ENCODE measurements at regions not wholly inside any gene's neighbourhood (a gene's known extent, or its start where the extent isn't known, plus 50 kb on each side); places are given as distances from the start of the nearest gene placed in this dataset.

DNA sequence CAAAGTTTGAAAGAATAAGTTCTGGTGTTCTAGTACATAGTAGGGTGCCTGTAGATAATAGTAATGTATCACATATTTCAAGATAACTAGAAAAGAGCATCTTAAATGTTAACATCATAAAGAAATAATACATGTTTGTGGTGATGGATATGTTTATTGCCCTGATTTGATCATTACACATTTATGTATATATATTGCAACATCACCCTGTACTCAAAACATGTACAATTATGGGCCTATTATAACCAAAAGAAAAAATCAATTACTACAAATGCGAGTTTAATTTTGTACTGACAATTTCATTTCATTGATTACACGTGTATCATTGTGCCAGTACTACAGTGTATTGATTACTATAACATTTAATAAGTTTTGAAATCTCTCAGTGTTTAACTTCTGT is 609.2 kb upstream of the BRINP3 start:
- H3K4me1 ChIP-seq = no peaks in the 10 kb centered on the region
- TF ChIP-seq POLR2A (IDR thresholded peaks at IDR 0.05) = no peak
- TF ChIP-seq, protein P1, sequence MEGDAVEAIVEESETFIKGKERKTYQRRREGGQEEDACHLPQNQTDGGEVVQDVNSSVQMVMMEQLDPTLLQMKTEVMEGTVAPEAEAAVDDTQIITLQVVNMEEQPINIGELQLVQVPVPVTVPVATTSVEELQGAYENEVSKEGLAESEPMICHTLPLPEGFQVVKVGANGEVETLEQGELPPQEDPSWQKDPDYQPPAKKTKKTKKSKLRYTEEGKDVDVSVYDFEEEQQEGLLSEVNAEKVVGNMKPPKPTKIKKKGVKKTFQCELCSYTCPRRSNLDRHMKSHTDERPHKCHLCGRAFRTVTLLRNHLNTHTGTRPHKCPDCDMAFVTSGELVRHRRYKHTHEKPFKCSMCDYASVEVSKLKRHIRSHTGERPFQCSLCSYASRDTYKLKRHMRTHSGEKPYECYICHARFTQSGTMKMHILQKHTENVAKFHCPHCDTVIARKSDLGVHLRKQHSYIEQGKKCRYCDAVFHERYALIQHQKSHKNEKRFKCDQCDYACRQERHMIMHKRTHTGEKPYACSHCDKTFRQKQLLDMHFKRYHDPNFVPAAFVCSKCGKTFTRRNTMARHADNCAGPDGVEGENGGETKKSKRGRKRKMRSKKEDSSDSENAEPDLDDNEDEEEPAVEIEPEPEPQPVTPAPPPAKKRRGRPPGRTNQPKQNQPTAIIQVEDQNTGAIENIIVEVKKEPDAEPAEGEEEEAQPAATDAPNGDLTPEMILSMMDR (IDR thresholded peaks at IDR 0.05 in 8 of 11, conservative IDR thresholded peaks at IDR 0.05 in 3 of 11) = no peak
- no peak for TF ChIP-seq POLR2AphosphoS5 (IDR thresholded peaks at IDR 0.05)
- H3K27me3 ChIP-seq (replicated peaks in 1 of 7) = no peaks in the 10 kb centered on the region
- H3K4me3 ChIP-seq = no peak overlapping the region
- H3K27ac ChIP-seq = no peak overlapping the region
- WGBS, 5 donors = 47 to 76% (median 66%) methylated on average over 2 of the region's 2 CpGs
- no peaks in the 10 kb centered on the region for H3K36me3 ChIP-seq
- intact Hi-C loops (cut with DNase I; ENCODE audit: low total_unique reads) = no loop called here
- DNase-seq = no peak
- peaks cover 0 to 12% (median 7%) of the 10 kb centered on the region in 8 donors for H3K9me3 ChIP-seq

DNA sequence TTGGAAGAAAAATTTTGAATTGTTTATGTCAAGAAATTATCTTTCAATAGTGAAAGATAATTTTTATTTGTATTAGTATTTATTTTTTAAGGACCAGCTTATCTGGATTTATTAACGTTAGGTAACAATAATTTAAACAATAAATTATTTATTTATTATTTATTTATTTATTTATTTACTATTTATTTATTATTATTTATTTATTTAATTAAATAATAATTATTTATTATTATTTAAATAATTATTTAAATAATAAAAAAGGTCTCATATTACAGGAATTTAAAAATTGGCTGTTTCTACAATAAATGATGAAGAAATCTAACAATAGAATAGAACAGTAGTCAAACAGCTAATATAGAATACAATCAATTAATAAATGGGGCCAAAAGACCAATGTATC is 618.7 kb upstream of the BRINP3 start:
- Histone ChIP-seq H3K27ac (no peak overlapping the region), H3K4me1 (no peaks in the 10 kb centered on the region), H3K36me3 (no peaks in the 10 kb centered on the region), H3K9me3 (peaks cover 0 to 14% (median 2%) of the 10 kb centered on the region in 8 donors), H3K27me3 (replicated peaks in 1 of 7) (no peaks in the 10 kb centered on the region), H3K4me3 (no peak overlapping the region)
- DNase-seq = no peak
- intact Hi-C loops (cut with DNase I; ENCODE audit: low total_unique reads) = no loop called here
- TF ChIP-seq POLR2A (IDR thresholded peaks at IDR 0.05) = no peak
- TF ChIP-seq, protein P1 (IDR thresholded peaks at IDR 0.05 in 8 of 11, conservative IDR thresholded peaks at IDR 0.05 in 3 of 11) = no peak
- no peak for TF ChIP-seq POLR2AphosphoS5 (IDR thresholded peaks at IDR 0.05)
- WGBS, 5 donors = 73 to 89% (median 86%) methylated on average over 1 of the region's 1 CpG

DNA sequence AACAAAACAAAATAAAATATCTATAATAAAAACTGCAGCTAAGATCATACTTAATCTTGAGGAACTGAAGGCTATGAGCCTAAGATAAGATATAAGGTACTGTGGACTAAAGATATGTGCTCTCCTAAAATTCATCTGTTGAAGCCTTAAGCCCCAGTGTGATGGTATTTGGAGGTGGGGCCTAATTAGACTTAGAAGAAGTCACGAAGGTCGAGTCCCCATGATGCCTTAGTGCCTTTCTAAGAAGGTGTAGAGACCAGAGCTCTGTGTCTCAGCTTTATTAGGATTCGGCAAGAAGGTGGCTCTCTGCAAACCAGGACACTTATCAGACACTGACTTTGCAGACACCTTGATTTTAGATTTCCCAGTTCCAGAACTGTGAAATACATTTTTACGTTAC is 622.0 kb upstream of the BRINP3 start:
- intact Hi-C loops (cut with DNase I; ENCODE audit: low total_unique reads) = no loop called here
- Histone ChIP-seq H3K4me1 (no peaks in the 10 kb centered on the region), H3K27me3 (replicated peaks in 1 of 7) (no peaks in the 10 kb centered on the region), H3K27ac (no peak overlapping the region), H3K36me3 (no peaks in the 10 kb centered on the region), H3K9me3 (peaks cover 0 to 4% (median 0%) of the 10 kb centered on the region in 8 donors), H3K4me3 (no peak overlapping the region)
- DNase-seq = no peak
- 76 to 89% (median 83%) methylated on average over 4 of the region's 4 CpGs for WGBS, 5 donors
- no peak for TF ChIP-seq POLR2AphosphoS5 (IDR thresholded peaks at IDR 0.05)
- no peak for TF ChIP-seq POLR2A (IDR thresholded peaks at IDR 0.05)
- TF ChIP-seq, protein P1 (IDR thresholded peaks at IDR 0.05 in 8 of 11, conservative IDR thresholded peaks at IDR 0.05 in 3 of 11) = no peak

DNA sequence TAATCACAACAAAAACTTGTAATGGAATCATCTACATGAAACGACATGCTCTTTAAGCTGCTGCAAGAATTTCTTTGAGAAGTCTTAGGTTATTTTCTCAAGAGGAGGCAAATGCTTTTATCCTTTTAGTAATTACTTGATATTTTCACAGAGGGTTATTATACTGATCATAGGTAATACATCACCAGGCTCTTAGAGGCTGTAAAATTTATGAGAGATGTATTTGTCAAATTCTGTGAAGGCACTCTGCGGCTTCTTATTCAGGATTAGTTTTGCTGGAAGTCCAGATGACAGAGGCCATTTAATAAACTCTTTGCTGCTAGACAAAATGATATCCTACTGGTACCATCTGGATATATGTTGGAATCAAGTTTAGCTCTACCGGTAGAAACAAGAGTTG is 624.3 kb upstream of the BRINP3 start:
- TF ChIP-seq POLR2AphosphoS5 (IDR thresholded peaks at IDR 0.05) (no peak), POLR2A (IDR thresholded peaks at IDR 0.05) (no peak)
- TF ChIP-seq, protein P1 (IDR thresholded peaks at IDR 0.05 in 8 of 11, conservative IDR thresholded peaks at IDR 0.05 in 3 of 11) = no peak
- Histone ChIP-seq H3K9me3 (peaks cover 0 to 10% (median 3%) of the 10 kb centered on the region in 8 donors), H3K27ac (no peak overlapping the region), H3K4me1 (no peaks in the 10 kb centered on the region), H3K36me3 (no peaks in the 10 kb centered on the region), H3K4me3 (no peak overlapping the region), H3K27me3 (replicated peaks in 1 of 7) (no peaks in the 10 kb centered on the region)
- DNase-seq = no peak
- intact Hi-C loops (cut with DNase I; ENCODE audit: low total_unique reads) = no loop called here
- 78 to 88% (median 81%) methylated on average over 3 of the region's 3 CpGs for WGBS, 5 donors
